HG02763 (cell line): ENCODE measurements at regions not wholly inside any gene's neighbourhood (a gene's known extent, or its start where the extent isn't known, plus 50 kb on each side); places are given as distances from the start of the nearest gene placed in this dataset.

Source experiments
- ATAC-seq: cut with Tn5 transposase; IDR thresholded peaks from one replicate; pipeline ENCODE4 v1.9.1; 2021; ENCODE audit warnings: mild to moderate bottlenecking, moderate library complexity; ENCODE audit not compliant: unreplicated experiment

DNA sequence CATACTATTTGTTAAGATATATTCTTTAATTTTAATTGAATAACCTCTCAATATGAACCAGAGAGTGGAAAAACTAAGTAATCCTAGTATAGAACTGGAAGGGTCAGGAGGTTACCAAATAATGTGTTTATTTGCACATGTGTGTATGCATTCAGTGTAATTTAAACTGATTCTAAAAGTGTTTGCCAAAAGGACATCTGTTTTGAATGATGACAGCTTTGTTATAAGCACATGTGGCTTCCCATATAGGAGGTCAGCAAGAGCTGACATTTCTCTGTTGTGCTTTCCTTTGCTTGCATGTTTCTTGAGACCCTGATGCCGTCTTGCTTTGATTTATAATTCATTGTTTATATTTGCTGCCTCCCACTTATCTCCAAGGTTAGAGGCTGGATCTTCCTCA, 383.4 kb downstream of the BRINP1 start:
- ATAC-seq: no peak

DNA sequence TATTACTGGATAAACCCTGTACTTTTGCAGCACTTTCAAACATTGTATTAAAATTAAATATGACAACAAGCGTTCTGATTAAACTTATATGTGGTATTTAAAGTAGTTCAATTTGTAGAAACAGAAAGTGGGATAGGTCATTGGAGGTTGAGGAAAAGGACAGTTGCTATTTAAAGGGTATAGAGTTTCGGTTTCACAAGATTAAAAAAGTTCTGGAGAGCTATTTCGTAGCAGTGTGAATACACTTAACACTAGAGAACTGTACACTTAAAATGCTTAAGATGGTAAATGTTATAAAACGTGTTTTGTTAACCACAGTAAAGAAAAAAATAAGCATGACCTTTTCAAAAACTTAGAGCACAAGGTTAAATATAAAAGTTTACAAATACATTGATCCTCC, 382.1 kb downstream of the BRINP1 start:
- ATAC-seq: no peak

DNA sequence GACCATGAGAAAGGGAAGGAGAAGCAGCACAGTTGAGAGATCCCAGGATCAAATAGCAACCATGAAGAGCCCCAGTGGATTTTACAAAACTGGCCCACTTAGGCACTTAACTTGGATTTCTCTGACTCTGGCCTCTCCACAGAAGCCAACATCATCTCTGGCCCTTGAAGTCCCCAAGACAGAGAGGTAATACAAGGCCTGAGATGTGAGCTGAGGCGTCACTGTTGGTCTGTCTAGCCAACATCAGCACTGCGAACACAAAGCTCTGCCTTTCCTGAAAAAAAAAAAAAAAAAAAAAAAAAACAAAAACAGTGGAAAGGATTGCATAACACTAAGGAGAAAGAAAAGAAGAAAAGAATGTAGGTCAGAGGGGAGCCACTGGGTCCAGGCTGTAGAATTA, 378.3 kb downstream of the BRINP1 start:
- no peak for ATAC-seq

DNA sequence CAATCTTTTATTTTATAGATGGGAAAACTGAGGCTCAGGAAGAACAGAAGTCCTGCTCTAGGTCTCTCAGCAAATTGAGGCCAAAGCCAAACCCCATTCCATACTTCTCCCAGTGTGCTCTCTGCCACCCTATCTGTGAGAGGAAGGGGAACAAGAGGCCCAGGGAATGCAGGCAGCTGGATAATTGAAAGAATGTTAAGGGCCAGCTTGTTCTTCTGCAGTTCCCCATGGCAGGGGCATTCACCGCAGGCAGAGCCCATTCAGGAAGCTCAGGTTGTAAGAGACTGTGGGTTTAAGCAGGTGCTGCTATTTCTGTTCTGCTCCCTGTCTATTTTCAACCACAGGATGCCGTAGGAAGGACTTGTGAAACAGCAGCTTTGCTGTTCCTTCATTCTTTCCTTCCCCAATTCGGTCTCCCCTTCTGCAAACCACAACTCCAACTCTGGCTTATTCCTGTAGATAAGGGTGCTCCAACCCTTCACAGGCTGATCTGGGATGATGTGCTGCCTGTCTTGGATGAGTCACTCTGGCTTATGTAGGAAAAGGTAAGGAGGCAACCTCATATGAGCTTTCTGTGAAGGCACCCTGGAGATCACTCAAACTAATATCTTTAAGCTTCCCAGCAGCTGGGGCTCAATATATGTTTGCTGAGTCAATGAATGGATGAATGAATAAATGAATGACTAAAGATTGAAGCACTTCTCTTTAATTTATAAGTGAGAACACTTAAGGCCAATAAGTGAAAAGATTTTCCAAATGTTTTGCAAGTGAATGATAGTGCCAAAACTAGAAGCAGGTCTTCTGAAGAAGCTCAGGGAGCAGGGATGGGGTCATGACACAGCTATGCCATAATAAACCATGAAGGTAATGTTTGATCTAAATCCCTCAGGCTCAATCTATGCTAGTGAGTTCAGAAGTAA, 377.6 kb downstream of the BRINP1 start:
- ATAC-seq: no peak

DNA sequence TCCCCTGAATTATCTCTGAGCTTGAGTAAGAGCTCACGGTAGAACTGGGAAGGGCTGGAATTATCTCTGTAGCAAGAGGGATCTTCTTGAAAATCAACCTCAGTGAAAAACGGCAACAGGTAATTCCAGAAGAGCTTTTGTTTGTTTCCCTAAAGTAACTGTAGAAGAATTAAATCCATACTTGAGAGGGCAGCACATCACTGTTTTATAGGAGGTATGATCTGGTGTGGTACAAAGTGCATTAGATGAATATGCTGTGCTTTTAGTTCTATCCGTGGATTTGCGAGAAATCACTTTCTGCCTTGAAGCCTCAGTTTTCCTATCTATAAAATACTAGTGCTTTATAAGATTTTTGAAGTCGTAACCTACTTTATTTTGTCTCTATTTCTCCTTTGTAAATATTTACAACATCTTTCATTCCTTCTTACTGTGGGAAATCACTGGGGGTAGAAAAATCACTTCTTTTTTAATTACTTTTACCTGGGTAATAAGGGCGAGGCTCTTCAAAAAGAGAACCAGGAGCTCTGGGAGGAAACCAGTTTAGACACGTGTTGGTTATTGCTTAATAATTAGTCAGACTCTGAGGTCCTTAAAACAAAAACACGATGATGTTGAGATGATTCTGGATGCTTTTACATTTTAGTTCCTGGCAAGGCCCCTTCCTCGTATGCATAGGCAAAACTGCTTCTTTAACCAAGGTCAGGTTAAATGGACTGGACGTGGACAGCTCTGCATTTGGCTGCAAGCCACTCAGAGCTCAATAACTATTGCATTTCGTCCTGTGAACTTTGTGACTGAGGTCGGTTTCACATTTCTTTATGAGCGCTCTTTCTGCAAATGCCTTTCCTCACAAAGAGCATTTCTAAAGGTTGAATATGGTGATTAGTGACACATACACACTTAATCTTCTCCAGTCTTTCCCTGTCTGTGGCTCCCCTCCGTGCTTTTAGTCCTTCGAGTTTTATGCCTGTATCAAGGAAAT, 376.1 kb downstream of the BRINP1 start:
- ATAC-seq: no peak

DNA sequence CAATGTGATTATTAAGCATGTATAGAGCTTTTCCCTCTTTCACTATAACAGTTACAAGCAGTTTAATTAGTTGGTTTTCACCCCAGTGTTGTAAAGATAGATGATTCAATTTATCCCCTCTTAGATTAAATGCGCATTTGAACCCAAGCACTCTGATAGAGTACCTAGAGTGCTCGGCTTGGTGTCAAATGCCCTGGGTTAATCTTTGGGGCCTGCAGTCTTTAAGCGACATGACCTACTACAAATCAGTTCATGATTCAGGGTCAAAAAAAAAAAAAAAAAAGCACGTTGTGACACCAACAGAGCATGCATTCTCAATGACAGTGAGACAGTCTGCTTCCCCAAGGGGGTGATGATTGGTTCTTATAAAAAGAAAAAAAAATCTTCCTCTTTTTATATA, 375.3 kb downstream of the BRINP1 start:
- no peak for ATAC-seq

DNA sequence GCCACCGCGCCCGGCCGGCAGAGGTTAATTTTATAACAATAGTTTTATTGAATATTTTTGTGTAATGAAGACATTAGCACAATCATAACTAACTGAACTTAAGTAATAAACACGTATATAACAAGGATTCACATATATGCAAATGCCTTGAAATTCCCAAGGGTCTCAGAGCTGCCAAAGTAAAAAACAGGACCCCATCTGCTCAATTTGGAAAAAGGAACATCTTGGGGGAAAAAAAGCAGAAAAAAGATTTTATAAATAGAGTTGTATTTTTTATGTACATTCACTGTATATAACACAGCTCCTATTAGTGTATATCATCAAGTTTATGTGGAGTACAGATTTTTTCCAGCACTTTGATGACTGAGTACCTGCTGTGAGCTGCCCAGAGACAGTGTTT, 366.7 kb downstream of the BRINP1 start:
- no peak for ATAC-seq

DNA sequence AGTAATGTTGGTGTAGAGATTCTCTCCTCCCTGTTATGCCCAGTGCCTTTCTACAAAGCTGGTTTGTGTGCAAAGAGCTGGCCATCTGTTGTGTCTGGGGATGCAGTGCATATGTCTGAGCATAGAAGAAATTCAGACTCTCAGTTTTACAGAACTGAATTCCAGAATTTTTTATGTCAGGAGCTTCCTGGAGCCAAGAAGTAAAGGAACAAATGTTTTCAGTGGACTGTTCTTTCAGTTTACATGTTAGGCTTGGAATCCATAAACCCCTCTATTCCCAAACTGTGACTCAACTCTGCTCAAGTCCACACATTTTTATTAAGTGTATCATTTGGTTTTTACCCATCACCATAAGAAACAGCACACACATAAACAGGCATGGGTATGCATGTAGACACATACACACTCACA, 366.0 kb downstream of the BRINP1 start:
- ATAC-seq: no peak

DNA sequence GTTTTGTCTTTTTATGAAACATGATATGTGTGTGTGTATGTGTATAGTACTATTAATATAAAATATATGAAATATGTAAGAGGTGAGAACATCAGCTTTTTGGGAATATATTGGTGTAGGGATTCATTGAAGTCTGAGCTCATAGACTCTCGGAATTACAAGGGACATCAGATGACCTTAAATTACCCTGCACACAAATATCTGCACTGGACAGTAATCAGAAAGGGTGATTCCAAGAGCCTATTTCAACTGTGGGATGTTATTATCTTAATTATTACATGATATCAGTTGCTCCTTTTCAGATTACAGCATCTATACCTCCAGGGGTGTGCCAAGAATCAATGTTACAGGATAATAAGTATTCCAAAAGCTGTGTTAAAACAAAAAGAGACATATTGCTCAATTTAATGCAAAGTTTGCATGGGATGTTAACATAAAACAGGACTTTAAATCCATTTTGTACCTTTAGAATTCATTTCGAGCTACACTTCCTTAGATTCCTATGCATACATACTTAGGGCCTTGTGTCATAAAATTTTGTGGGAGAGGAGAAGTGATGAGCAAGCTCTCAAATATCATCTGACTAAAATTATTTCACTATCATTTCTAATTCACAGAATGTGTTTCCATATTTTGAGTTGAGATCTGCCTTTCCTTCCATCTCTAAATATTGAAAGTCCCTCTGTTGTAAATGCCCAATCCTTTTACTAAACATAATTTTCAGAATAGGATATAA, 365.2 kb downstream of the BRINP1 start:
- ATAC-seq: no peak

DNA sequence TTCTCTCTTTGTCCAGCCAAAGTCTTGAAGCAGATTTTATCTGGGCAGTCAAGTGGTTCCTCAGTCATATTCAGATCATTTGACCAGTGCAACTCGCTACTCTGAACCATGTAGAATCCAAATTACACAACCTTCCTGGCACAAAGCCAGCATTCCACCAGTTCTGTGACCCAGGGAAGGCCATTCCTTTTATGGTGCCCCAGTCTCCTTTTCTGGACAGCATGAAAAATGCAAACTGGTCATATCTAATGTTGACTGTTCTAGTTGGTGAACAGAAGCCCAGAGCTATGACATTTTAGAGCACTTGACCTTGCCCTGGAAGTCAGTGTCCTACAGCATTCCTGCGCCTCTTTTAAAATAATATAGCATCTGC, 364.6 kb downstream of the BRINP1 start:
- no peak for ATAC-seq

DNA sequence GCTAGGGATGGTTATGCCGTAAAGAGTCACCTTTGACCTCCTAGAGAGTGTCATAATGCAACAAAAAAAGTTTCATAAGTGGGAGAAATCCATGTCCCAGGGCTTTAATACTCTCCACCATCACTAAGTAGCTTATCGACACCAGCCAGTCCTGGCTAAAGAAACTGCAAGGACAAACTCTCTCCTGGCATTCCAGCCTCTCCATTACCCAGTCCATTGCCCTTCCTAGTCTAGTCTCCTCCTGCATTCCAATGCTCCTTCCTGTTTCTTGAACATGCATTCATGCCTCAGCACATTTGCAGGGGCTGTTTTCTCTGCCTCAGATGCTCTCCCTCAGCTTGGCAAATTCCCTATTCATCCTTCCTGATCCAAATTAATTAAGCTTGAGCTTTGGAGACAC, 364.1 kb downstream of the BRINP1 start:
- ATAC-seq: no peak

DNA sequence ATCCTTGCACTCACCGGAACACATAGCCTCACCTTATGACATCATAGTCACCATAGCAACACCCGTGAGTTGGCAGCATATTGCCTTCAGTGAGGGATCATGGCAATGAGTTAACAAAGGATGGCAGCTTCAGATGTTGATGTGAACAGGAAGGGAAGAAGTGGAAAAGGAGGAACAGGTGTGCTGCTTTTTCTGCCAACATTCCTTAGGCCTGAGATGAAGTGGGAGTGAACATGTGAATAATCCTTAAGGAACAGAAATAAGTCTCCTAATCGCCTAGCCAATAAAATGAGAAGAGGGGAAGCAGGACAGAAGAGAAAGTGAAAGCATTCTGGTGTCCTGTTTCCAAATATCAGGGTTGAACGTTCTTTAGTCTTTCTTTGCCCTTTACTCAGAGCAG, 360.0 kb downstream of the BRINP1 start:
- no peak for ATAC-seq

DNA sequence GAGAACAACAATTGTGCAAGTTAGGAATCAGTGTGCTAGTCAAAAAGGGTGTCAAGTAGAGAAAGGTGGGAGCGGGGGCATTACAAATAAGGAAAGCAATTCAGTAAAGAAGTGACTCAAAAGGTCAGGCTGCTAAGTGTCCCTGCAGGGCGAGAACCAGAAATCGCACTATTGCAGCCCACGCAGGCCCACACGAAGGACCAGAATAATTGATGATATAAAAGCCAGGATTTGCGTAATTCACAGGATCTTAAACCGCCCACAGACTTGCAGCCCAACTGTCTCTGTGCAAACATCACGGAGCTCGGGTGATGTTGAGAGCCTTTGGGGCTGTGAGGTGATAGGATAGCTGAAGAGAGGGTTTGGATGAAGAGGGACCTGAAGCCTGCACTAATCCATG, 349.0 kb downstream of the BRINP1 start:
- no peak for ATAC-seq

DNA sequence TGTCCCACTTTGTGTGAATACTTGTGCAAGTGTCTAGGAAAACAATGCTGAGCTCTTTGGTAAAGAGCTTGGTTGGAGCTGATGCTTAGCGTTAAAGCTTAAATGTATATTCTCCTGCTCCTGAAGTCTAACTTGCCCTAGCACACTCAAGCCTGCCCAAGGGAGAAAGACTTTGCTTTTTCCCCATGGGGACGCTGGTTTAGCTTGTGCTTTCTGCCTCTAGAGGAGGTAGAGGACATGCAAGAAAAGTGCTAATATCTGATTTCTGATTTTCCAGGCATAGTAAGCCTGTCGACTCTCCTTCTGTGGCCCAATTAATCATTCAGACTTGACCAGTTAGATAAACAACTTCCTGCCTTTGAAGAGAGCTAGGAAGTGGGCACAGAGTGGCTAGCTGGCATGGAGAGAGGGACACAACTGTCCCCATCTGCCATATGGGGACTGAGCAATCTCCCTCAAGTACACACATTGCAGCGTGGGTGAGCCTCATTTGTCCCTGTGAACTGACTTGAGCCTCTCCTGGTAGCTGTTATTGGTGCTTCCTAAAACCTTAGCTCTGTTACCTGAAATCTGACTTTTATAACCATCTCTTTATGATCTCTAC, 348.4 kb downstream of the BRINP1 start:
- no peak for ATAC-seq

DNA sequence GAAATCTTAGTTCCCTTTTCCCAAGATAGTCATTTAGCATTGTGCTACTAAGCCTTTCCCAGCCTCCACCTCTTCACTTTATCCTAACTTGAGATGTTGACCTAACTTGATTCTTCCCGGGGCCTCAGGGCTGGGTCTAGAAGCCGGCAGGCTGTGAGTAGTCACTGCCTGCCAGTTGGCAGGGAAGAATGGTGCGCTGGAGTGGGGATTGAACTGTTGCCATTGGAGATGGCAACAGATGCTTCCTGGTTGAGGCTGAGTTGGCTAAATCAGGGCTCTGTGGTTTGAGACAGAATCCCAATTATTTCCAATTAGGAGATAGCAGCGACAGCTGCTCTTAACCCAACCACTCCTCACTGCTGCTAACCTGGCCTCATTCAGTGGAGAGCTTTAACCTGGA, 343.1 kb downstream of the BRINP1 start:
- no peak for ATAC-seq

DNA sequence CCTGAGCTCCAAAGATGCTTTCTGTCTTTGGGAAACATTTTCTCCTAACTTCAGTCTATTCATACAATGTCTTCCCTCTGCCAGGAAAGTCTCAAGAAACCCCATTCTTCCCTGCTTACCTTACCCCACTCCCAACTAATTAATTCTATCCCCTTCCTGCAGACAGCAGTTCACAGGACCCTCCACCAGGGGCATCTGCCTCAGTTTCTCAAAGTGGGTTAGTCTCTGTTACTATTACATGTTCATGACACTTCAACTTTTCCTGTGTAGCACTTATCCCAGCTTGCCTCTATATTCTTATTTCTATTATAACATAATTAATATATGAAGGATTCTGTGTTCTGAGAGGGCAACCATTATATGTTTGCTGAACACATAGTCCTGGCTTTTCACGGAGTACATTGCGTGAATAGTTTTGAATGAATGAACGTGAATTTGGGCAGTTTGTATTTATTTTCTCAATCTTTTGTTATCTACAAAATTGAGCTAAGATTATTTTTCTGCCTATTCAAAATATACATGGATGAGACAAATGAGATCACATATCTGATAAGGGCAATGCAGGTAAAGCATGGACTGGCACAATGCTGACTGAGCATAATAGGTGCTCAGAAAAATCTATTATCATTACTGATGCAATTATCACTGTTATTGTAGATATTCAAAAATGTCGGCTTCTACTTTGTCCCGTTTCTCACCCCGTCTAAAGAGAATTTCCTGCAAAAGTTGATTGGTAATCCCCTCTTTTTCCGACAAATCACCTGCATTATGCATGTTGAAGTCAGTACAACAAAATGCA, 341.1 kb downstream of the BRINP1 start:
- no peak for ATAC-seq

DNA sequence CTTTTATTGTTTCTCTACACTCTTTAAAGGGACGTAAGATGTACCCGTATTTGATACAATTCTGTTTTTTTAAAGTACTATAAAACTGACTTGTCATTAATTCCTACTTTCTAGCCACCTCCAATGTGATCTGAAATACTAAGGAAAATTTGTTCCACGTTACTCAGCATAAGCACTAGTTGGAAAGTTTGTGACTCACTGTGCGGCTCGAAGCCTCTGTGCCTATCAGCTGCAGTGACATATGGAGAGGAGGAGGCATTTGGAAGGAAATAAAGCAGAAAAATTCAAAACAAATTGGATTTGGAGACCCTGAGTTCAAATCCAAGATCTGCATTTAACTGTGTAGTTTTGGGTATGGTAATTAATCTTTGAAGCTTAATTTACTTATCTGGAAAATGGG, 339.3 kb downstream of the BRINP1 start:
- no peak for ATAC-seq

DNA sequence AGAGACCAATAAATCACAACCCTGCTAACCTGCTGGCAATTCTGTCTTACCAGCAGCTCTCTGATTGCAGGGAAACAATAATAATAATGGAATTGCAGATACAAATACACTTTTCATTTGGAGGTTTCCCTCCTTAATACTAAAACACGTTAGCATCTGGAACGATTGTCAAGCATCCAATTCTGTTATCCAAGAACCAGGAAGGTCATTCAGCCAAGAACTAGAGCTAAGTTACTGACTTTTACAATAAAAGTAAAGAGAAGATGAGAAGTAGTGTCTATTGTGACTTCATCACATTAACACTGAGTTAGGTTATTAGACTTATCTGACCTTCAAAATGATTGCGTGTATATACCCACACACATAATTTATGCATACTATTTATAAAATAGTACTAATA, 335.6 kb downstream of the BRINP1 start:
- no peak for ATAC-seq

DNA sequence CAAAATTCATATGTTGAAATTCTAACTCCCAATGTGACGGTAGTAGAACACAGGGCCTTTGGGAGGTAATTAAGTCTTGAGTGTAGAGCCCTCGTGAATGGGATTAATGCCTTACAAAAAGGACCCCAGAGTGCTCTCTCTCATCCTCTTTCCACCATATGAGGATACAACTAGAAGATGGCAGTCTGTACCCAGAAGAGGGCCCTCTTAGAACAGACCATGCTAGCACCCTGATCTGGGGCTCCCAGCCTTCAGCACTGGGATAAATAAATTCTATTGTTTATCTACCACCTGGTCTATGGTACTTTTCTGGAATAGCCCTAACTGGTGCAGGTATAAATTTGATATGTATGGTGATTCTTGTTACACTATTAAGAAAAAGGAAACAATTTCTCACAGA, 332.3 kb downstream of the BRINP1 start:
- no peak for ATAC-seq

DNA sequence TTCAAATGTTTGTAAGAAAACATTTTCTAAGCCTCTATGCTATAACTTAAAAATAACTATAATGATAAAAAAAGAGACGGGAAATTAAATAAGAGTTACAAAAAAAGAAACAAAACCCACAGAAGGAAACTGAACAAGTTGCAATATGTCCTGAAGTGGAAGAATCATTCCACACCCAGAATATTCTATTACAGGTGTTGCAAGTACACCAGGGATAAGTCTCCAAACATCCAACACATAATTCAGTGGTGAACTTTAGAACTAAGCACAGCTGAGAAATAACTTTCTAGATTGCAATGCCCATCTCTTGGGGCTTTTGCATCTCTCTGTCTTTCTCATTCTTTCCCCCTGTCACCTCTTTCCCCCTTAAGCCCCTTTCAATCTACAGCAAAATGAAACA, 325.2 kb downstream of the BRINP1 start:
- ATAC-seq: no peak
